ENCODE measurements at regions not wholly inside any gene's neighbourhood (a gene's known extent, or its start where the extent isn't known, plus 50 kb on each side); places are given as distances from the start of the nearest gene placed in this dataset.

DNA sequence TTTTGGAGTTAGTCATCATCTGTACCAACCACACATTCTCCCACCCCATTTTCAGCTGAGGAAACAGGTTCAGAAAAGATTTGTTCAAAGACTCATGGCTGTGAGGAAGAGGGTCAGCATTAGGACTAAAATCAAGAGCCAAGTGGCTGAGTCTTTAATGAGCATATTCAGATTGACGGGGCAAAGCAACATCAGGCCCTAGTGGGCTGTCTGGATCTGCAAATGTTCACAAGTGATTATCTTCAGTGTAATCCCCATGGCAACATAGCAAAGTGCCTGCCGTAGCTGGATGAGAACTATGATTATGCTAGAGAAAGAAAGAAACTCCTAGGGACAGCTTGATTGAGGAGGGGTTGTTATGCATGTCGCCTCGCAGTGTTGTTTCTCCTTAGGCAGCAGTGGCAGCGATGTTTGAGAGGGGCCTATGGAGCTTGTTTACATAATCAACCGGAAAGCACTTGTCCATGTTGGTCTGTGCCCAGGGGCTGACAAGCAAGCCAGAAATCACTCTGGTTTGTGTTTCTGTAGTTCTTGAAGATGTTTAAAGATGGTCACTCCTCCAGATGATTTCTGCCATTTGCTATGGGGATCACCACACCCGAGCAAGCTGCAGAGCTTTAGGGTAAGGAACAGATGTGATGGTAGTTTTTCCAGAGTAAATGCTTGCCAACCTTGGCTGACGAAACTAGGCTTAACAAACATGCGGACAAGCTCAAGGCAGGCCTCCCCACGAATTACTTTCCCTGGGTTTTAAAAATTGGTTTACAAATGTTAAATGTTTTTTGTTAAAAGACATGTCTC lies 124.3 kb upstream of the MLIP start (continued):
- TF ChIP-seq MAZ (IDR thresholded peaks at IDR 0.05; ENCODE audit: borderline replicate concordance, low read depth, low read length): no peak
- TF ChIP-seq RCOR1 (IDR thresholded peaks at IDR 0.05; ENCODE audit: insufficient replicate concordance, low read length): no peak

DNA sequence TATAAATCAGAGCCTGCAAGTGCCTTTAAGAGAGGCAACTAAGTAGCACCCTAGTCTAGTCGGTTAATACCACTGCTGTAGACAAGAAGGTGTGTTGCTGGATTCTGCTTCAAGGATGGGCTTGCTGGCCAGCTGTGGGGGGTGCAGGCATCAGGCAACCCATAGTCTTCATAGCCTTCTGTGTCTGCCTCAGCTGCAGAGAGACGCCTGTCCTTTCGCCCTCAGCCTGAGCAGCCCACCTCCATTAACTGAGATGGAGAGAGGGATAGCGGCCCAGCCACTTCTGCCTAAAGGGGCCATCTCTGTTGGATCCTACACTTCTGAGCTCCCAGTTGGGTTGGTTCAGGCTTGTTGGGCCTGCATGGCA lies 123.7 kb upstream of the MLIP start:
- Histone ChIP-seq H2AFZ (replicated peaks; ENCODE audit: low read length, poor library complexity) (no peak overlapping the region), H3K9ac (ENCODE audit: low read depth, low read length) (no peak overlapping the region), H3K18ac (ENCODE audit: low read depth, low read length) (no peak overlapping the region), H4K20me1 (ENCODE audit: insufficient read depth, low read length) (no peaks in the 10 kb centered on the region), H4K91ac (ENCODE audit: insufficient read depth, low read depth, low read length) (no peak overlapping the region), H4K5ac (ENCODE audit: low read depth, low read length) (no peak overlapping the region), H3K9me3 (ENCODE audit: control insufficient read depth, insufficient read depth, low read length) (no peaks in the 10 kb centered on the region), H2BK5ac (ENCODE audit: low read depth, low read length, poor library complexity, severe bottlenecking) (no peak overlapping the region), H3K79me1 (ENCODE audit: low read depth in 1 of 2, low read length in 2 of 2) (no peaks in the 10 kb centered on the region), H3K4me2 (ENCODE audit: low read depth, low read length) (no peak overlapping the region), H3K23ac (ENCODE audit: low read depth, low read length) (no peak overlapping the region), H2BK15ac (ENCODE audit: low read depth, low read length) (no peak overlapping the region; the same call in 2 of the 3 replicates), H2BK120ac (ENCODE audit: low read depth, low read length) (no peak overlapping the region), H3K27ac (ENCODE audit: insufficient read depth, low read length) (no peak overlapping the region), H2BK20ac (ENCODE audit: low read depth, low read length) (no peak overlapping the region), H2AK9ac (replicated peaks; ENCODE audit: low read depth, low read length, poor library complexity) (no peak overlapping the region), H3K9me1 (ENCODE audit: insufficient read depth, low read length) (peaks cover 6% of the 10 kb centered on the region), H2AK5ac (ENCODE audit: low read depth, low read length) (peak overlapping the region; percentile 44; the same call in 1 of the 2 replicates), H4K8ac (ENCODE audit: low read depth in 2 of 2, low read length in 2 of 2) (no peak overlapping the region), H3K56ac (ENCODE audit: extremely low read depth, insufficient read depth, low read length) (no peak overlapping the region), H3K4ac (ENCODE audit: low read depth, low read length) (peak overlapping the region; percentile 52; the same call in 1 of the 2 replicates), H3K36me3 (ENCODE audit: control insufficient read depth, insufficient read depth, low read length) (no peaks in the 10 kb centered on the region), H3K4me3 (ENCODE audit: insufficient read depth, low read depth, low read length) (no peak overlapping the region), H3K4me1 (ENCODE audit: control insufficient read depth, insufficient read depth, low read length) (peaks cover 7% of the 10 kb centered on the region), H3K14ac (replicated peaks; ENCODE audit: low read depth, low read length) (no peak overlapping the region), H3K27me3 (ENCODE audit: control insufficient read depth, insufficient read depth, low read length) (no peaks in the 10 kb centered on the region)
- CTCF ChIA-PET: interaction anchor here (1.2 to 1.9 kb wide), 4 partner anchors 10 to 286 kb away, joined by 4 to 7 read pairs (median 6); no protein-coding TSS in a partner anchor
- TF ChIP-seq, protein P1, sequence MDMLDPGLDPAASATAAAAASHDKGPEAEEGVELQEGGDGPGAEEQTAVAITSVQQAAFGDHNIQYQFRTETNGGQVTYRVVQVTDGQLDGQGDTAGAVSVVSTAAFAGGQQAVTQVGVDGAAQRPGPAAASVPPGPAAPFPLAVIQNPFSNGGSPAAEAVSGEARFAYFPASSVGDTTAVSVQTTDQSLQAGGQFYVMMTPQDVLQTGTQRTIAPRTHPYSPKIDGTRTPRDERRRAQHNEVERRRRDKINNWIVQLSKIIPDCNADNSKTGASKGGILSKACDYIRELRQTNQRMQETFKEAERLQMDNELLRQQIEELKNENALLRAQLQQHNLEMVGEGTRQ (IDR thresholded peaks at IDR 0.05; ENCODE audit: low read depth, low read length): no peak
- no peak for TF ChIP-seq MAFK (IDR thresholded peaks at IDR 0.05; ENCODE audit: low read depth, low read length)
- no peak for TF ChIP-seq BHLHE40 (IDR thresholded peaks at IDR 0.05; ENCODE audit: low read depth, low read length)
- TF ChIP-seq RCOR1 (IDR thresholded peaks at IDR 0.05; ENCODE audit: insufficient replicate concordance, low read length): no peak
- no peak for TF ChIP-seq MXI1 (IDR thresholded peaks at IDR 0.05; ENCODE audit: borderline replicate concordance, low read depth, low read length)
- TF ChIP-seq, protein P2, sequence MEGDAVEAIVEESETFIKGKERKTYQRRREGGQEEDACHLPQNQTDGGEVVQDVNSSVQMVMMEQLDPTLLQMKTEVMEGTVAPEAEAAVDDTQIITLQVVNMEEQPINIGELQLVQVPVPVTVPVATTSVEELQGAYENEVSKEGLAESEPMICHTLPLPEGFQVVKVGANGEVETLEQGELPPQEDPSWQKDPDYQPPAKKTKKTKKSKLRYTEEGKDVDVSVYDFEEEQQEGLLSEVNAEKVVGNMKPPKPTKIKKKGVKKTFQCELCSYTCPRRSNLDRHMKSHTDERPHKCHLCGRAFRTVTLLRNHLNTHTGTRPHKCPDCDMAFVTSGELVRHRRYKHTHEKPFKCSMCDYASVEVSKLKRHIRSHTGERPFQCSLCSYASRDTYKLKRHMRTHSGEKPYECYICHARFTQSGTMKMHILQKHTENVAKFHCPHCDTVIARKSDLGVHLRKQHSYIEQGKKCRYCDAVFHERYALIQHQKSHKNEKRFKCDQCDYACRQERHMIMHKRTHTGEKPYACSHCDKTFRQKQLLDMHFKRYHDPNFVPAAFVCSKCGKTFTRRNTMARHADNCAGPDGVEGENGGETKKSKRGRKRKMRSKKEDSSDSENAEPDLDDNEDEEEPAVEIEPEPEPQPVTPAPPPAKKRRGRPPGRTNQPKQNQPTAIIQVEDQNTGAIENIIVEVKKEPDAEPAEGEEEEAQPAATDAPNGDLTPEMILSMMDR (conservative IDR thresholded peaks at IDR 0.05; ENCODE audit: low read depth, low read length): no peak
- no peak for TF ChIP-seq NFE2L2 (IDR thresholded peaks at IDR 0.05; ENCODE audit: low read depth, low read length)
- TF ChIP-seq MAZ (IDR thresholded peaks at IDR 0.05; ENCODE audit: borderline replicate concordance, low read depth, low read length): no peak
- TF ChIP-seq FOS (IDR thresholded peaks at IDR 0.05; ENCODE audit: low read depth, low read length): no peak
- no peak for TF ChIP-seq RFX5 (IDR thresholded peaks at IDR 0.05; ENCODE audit: low read depth, low read length)
- no peak for TF ChIP-seq SMC3 (IDR thresholded peaks at IDR 0.05; ENCODE audit: low read depth, low read length)
- dilution Hi-C loops (cut with HindIII; ENCODE audit: low sequenced_read_pairs, unreplicated experiment) (no loop called here), intact Hi-C loops (cut with micrococcal nuclease) (loop anchor here (2.0 to 10.0 kb wide), 5 partner anchors 255 to 1457 kb away; no protein-coding TSS in a partner anchor), in situ Hi-C loops (cut with MboI; ENCODE audit: low sequenced_read_pairs) (loop anchor here (5.0 to 25.0 kb wide), 3 partner anchors 280 to 875 kb away; no protein-coding TSS in a partner anchor)
- DNase-seq (no peak), ATAC-seq (ENCODE audit: low read depth) (no peak)
- POLR2A ChIA-PET (ENCODE audit: unreplicated experiment): no interaction called here
- no TSS peak for BruUV-seq (replicated peaks)
- WGBS, 2 experiments (ENCODE audit: extremely low coverage in 2 of 2, insufficient read length in 1 of 2): no CpG with 5 or more reads among the region's 4 CpGs

All from IMR-90 (cell line).